HepG2 (cell line): ENCODE measurements at regions not wholly inside any gene's neighbourhood (a gene's known extent, or its start where the extent isn't known, plus 50 kb on each side); places are given as distances from the start of the nearest gene placed in this dataset.

Experiments
- CHD4 ChIP-seq: fragments of 200-600 bp; sonication (generic); IDR thresholded peaks from 2 replicates; pipeline ENCODE4 v1.7.0; 2017; ENCODE audit warnings: mild to moderate bottlenecking, low read length, borderline replicate concordance
- EZH2 ChIP-seq: conservative IDR thresholded peaks from 2 replicates; pipeline ENCODE4 v1.6.1; 2012; ENCODE audit warnings: mild to moderate bottlenecking, low read depth, low read length, moderate library complexity
- FOXK2 ChIP-seq: fragments of 450-650 bp; IDR thresholded peaks from 2 replicates; pipeline ENCODE4 v1.6.1; 2016
- HDAC6 ChIP-seq: fragments of 200-600 bp; sonication (generic); IDR thresholded peaks from 2 replicates; pipeline ENCODE4 v1.7.0; 2017; ENCODE audit warnings: mild to moderate bottlenecking, antibody characterized with exemption, low read length, low read depth
- IRF2 ChIP-seq: IDR thresholded peaks from 2 replicates; pipeline ENCODE4 v1.6.1; 2018; ENCODE audit warnings: missing genetic modification reagents, missing compliant biosample characterization
- POLR2A ChIP-seq, 2 experiments: IDR thresholded peaks; 2 replicates each; pipeline ENCODE4 v1.6.1; 2011; ENCODE audit warnings: low read depth in 2 of 2, low read length in 2 of 2, mild to moderate bottlenecking in 1 of 2, moderate library complexity in 1 of 2; ENCODE audit not compliant: insufficient read depth in 1 of 2
- SIN3A ChIP-seq: IDR thresholded peaks from 2 replicates; pipeline ENCODE4 v1.6.1; 2011; ENCODE audit warnings: low read depth, mild to moderate bottlenecking, control low read depth, low read length, borderline replicate concordance
- SMARCE1 ChIP-seq: fragments of 450-650 bp; IDR thresholded peaks from 2 replicates; pipeline ENCODE4 v1.6.1; 2017; ENCODE audit warnings: borderline replicate concordance
- TAF1 ChIP-seq: sonication (generic); formaldehyde crosslinking; IDR thresholded peaks from 2 replicates; pipeline ENCODE4 v1.4.0; 2020; ENCODE audit warnings: missing genetic modification reagents
- TCF7L2 ChIP-seq: IDR thresholded peaks from 2 replicates; pipeline ENCODE4 v1.6.1; 2011; ENCODE audit warnings: mild to moderate bottlenecking, low read depth, low read length, moderate library complexity
- ZNF619 ChIP-seq: sonication (generic); formaldehyde crosslinking; IDR thresholded peaks from 2 replicates; pipeline ENCODE4 v1.4.0; 2020; ENCODE audit warnings: mild to moderate bottlenecking, missing genetic modification reagents
- TF ChIP-seq, protein P1 (sequence below): sonication (generic); formaldehyde crosslinking; IDR thresholded peaks from 2 replicates; pipeline ENCODE4 v1.5.0; 2020; ENCODE audit warnings: mild to moderate bottlenecking, missing genetic modification reagents, moderate library complexity
- TF ChIP-seq, protein P2 (sequence below): IDR thresholded peaks from 2 replicates; pipeline ENCODE4 v1.6.1; 2016; ENCODE audit warnings: mild to moderate bottlenecking
- TF ChIP-seq, protein P3 (sequence below), 2 experiments: sonication (generic) in 1 of 2; formaldehyde crosslinking in 1 of 2; IDR thresholded peaks; 2 replicates each; pipeline versions ENCODE4 v1.5.1 to v1.6.1; 2011 to 2020; ENCODE audit warnings: borderline replicate concordance in 1 of 2, low read depth in 1 of 2, low read length in 1 of 2, mild to moderate bottlenecking in 1 of 2, missing genetic modification reagents in 1 of 2, moderate library complexity in 1 of 2

DNA sequence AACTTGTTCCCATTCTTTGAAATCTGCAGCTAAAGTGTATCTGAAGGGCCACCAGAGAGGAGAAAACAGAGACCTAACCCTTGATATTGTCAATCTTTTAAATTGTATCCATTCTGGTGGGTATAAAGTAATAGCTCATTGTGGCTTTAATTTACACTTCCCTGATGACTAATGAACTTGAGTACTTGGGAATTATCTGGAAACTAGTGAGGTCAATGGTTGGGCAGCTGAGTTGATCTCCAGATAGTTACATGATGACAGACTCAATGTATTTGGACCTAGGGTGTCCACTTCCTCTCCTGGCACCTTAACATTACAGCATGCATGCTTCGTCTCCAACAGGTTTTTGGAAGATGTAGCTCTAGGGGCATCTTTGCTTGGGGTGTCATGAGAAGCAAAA is 195.2 kb downstream of the PDCD6IP start:
- TF ChIP-seq SMARCE1 (no peak), EZH2 (no peak), HDAC6 (no peak), SIN3A (no peak), CHD4 (no peak), TCF7L2 (no peak), FOXK2 (no peak), IRF2 (CRISPR knock-in tag) (no peak), TAF1 (no peak), POLR2A (IDR thresholded peaks at IDR 0.05; ENCODE audit: insufficient read depth in 1 of 2, low read depth in 2 of 2, low read length in 2 of 2) (no peak), ZNF619 (CRISPR knock-in tag) (no peak)
- TF ChIP-seq, protein P1, sequence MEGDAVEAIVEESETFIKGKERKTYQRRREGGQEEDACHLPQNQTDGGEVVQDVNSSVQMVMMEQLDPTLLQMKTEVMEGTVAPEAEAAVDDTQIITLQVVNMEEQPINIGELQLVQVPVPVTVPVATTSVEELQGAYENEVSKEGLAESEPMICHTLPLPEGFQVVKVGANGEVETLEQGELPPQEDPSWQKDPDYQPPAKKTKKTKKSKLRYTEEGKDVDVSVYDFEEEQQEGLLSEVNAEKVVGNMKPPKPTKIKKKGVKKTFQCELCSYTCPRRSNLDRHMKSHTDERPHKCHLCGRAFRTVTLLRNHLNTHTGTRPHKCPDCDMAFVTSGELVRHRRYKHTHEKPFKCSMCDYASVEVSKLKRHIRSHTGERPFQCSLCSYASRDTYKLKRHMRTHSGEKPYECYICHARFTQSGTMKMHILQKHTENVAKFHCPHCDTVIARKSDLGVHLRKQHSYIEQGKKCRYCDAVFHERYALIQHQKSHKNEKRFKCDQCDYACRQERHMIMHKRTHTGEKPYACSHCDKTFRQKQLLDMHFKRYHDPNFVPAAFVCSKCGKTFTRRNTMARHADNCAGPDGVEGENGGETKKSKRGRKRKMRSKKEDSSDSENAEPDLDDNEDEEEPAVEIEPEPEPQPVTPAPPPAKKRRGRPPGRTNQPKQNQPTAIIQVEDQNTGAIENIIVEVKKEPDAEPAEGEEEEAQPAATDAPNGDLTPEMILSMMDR (CRISPR knock-in tag) = no peak
- TF ChIP-seq, protein P2, sequence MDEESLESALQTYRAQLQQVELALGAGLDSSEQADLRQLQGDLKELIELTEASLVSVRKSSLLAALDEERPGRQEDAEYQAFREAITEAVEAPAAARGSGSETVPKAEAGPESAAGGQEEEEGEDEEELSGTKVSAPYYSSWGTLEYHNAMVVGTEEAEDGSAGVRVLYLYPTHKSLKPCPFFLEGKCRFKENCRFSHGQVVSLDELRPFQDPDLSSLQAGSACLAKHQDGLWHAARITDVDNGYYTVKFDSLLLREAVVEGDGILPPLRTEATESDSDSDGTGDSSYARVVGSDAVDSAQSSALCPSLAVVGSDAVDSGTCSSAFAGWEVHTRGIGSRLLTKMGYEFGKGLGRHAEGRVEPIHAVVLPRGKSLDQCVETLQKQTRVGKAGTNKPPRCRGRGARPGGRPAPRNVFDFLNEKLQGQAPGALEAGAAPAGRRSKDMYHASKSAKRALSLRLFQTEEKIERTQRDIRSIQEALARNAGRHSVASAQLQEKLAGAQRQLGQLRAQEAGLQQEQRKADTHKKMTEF (CRISPR knock-in tag) = no peak
- TF ChIP-seq, protein P3, sequence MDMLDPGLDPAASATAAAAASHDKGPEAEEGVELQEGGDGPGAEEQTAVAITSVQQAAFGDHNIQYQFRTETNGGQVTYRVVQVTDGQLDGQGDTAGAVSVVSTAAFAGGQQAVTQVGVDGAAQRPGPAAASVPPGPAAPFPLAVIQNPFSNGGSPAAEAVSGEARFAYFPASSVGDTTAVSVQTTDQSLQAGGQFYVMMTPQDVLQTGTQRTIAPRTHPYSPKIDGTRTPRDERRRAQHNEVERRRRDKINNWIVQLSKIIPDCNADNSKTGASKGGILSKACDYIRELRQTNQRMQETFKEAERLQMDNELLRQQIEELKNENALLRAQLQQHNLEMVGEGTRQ (IDR thresholded peaks at IDR 0.05; ENCODE audit: low read depth, low read length) = no peak
- TF ChIP-seq, protein P3 (CRISPR knock-in tag; IDR thresholded peaks at IDR 0.05; ENCODE audit: borderline replicate concordance) = no peak
